GM21447 (cell line): ENCODE measurements at regions not wholly inside any gene's neighbourhood (a gene's known extent, or its start where the extent isn't known, plus 50 kb on each side); places are given as distances from the start of the nearest gene placed in this dataset.

Experiments used
- ATAC-seq: cut with Tn5 transposase; IDR thresholded peaks from one replicate; pipeline ENCODE4 v1.9.1; 2021; ENCODE audit not compliant: unreplicated experiment

DNA sequence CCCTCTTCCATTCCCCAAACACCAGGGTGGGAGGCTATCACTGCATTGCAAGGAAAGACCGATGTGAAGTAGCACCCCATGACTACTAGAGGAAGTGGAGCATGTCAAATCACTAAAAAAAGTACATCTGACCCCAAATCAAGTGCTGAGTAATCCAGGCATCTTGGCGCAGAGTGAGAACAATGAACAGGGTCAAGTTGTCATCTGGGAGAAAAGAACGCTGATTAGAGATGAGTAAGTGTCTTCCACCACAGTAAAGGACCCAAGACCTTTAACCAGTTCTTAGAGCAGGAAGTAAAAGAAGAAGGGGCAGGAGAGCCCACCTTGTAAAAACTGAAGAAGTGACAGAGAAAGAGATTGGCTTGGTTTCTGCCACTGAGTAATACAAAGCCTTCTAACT lies 75.0 kb upstream of the RAD23B start:
- no peak for ATAC-seq

- no peak for ATAC-seq
Observed at GRCh38 chr9:107210775-107211174, 72.3 kb upstream of the RAD23B start.

DNA sequence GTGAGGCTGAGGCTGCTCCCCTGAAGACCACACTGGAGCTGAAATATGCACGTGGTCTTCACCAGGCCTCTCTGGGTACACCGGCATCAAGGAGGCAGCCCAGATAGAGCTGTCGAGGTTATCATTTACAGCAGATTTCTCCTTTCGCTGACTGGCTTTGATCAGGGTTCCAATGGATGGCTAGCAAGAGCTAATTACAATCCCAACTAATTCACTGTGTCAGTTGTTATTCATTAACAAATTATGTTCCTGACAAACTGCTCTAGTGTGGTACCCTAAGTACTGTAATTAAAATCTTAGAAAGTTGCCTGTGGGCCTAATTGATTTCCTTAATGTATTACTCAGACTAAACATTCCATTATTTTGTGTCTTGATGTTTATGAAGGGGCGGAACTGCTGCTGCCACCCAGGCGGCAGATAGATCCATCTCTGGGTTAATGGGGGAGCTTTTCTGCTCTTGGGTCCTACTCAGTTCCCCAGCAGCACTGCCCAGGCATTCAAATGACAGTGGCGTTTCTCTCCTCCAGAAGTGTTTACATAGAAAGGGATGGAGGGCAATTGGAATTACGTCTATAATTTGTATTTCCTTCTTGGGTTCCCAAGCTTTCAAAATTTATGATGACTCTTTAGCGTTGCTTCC lies 71.7 kb upstream of the RAD23B start:
- ATAC-seq = no peak

GRCh38 chr9:107212613-107213012 lies 70.5 kb upstream of the RAD23B start:
- no peak for ATAC-seq

DNA sequence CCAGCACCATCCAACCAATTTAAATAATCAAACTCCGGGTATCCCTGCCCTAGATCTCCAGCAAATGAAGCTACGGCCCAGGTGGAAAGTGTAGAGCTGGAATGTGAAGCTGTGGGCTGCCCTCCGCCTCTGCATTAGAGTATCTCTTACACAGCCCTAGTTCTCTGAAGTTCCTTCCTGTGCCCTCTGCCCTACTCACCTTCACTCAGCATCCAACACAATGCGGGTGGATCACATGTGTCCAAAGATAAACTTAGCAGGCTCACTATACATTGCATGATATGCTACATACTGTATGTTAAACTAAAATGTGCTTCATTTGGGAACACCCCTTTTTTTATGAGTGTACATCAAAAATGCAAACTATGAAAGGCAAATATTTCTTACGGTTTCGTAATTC lies 70.0 kb upstream of the RAD23B start:
- ATAC-seq = peak; percentile 16

DNA sequence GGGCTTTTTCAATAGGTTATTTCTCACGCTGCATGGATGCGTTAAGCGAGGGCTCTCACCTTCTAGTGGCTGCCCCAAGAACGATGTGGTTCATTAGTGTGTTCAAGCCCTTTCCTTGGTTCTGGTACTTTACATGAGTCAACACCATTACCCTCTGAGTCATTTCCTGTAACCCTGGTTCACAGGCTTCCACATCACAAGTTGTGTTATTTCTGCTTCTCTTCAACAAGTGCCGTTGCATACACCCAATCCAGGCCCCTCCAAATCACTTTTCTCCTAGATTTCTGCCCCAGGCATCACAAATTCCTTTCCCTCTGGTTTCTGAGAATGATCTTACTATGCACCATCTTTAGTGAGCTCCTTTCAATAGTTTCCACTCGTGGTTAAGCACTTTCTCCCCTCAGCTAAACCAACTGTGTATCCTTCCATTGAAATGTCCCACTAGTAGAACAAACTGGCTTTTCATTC lies 69.5 kb upstream of the RAD23B start:
- peak; percentile 95 for ATAC-seq

DNA sequence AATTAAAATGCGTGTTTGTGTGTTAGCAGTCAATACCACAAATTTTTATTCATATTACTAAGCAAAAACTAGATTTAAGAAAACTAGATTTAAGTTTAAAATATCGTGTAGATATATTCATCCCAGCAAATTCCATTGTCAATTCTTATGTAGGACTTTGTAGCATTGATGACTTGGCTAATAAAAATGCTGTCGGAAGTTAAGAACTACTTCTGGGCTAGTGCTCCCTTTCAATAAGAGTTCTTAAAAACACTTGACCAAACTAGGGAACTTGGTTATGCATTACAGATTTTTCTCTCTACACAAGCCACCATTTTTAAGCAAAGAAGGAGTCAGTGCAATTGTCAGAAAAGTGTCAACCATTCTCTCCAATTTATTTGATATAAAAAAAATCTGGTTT lies 68.7 kb upstream of the RAD23B start:
- no peak for ATAC-seq

GRCh38 chr9:107214915-107215314 lies 68.2 kb upstream of the RAD23B start:
- ATAC-seq = no peak

GRCh38 chr9:107215381-107215780 lies 67.7 kb upstream of the RAD23B start:
- ATAC-seq = no peak

DNA sequence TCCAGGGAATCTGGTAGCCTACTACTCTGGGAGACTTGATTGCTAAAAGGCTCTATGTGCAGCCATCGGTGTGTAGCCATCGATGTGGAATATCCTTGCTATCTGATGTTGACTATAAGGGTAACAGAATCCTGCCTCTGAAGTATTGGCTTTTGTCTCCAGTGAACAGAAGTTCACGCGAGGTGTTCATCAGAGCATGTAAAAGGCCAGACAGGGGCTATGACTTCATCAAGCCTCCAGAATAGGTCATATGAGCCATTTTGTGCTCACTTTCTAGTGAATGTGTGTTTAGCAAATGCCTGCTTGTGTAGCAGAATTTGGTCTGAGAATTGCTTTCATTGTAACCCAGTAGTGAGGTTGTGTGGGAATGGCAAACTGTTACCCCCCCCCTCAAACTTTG lies 66.8 kb upstream of the RAD23B start:
- ATAC-seq = no peak

DNA sequence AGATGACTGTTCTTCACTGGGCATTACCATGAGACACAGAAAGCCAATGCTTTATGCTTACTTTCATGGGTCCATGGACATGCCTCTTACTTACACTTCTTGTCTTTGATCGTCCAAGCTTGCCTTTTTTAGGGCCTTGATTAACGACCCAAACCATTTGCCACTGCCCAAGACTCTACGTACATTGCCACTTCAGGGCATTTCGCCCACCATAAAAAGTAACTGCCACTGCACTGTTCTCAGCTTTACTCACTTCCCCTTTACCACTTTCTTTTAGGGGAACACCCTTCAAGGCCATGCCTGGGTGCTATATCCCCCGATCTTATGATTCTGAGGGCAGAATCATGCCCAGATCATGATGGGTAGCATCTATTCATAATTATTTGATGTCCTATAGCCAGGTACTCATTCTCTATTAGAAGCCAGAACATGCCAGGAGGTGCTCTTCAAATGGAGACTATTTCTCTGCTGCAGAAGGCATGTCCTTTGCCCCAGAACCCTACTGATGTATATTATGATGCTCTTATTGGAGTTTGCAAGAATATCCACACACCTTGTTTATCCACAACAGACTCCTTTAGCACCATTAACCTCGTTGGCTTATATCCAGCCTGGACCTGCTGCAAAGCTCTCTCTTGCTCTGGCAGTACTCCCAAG lies 64.1 kb upstream of the RAD23B start:
- peak; percentile 88 for ATAC-seq

DNA sequence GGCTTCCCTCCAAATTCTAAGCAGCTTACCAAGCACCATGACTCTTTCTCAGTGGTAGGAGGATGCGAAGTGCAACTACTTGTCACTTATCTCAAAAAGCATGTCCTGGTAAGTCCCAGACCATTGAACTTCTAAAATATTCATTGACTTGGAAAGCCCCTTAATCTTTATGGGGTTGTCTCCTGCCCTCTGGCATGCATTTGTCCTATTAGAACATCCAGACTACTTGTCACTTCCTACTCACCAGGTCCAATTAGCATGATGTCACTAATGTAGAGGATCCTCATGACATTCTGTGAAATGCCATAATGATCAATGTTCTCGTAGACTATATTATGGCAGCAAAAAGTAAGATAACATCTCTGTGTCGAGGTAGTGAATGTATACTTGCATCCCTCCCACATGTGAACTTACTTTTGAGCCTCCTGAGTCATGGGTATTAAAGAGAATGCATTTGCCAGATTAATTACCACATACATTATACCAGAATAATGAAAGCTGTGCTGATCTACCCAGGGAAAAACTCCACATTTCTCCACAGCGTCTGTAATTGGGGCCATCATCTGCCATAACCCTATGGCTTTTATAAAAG lies 63.5 kb upstream of the RAD23B start:
- peak; percentile 45 for ATAC-seq

GRCh38 chr9:107221321-107221720 lies 61.8 kb upstream of the RAD23B start:
- ATAC-seq = no peak

GRCh38 chr9:107222020-107222522 lies 61.0 kb upstream of the RAD23B start:
- ATAC-seq = no peak

DNA sequence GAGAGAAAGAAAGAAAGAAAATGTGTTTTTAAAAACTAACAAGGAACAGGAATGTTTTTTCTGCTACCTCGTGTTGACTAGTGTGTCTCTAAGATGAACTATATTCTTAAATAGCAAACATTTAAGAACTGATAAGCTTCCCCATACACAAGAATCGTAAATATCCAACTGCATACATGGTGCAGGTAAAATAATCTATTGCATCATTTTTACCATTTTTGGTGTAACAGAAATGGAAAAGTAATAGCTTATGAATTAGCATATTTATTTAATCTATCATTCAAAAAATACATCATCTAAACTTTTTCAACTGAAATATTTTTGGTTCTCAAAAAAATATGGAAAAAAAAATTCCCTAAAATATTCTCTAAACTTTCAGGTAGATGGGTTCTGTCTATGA lies 59.7 kb upstream of the RAD23B start:
- no peak for ATAC-seq

GRCh38 chr9:107224252-107224651 lies 58.8 kb upstream of the RAD23B start:
- ATAC-seq = no peak

GRCh38 chr9:107226421-107226820 lies 56.7 kb upstream of the RAD23B start:
- no peak for ATAC-seq

DNA sequence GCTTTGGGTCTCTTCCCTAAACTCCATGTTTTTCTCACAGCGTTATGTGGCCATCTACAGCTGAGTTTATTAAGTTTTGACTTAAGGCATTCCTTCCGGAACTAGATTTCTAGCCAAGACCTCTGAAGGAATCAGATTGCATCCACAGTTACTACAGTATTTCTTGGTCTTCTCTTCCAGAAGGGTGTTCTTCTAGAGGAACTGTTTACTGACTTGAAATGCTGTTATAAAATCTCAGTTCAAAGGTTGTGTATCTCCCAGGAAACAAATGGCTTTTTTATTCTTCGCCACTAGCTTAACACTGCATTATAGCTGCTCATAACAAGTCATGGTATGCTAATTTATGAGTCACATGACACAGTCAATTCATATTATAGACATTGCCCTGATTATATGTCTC lies 55.3 kb upstream of the RAD23B start:
- ATAC-seq = no peak

DNA sequence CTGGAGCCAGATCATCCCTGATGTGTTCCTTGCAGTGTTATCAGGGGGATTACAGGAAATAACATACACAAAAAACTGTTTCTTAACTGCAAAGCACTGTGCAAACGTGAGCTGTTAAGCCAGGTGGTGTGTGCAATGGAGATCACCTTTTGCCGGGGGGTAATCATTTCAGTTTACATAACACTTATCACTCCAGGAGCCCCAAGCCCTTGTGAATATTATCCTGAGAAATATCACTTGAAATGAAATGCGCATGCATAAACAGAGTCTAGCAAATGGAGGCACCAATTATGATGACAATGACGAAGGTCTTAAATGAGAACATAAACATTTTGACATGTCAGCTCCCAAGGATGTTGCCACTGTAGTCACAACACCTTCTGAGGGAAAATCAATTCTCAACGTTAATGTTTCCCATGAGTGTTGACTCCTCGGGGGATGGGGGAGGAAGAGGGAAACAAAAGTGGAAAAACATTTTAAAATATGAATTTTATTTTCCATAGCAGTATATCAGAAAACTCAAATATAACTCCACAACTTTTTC lies 54.5 kb upstream of the RAD23B start:
- ATAC-seq = no peak

DNA sequence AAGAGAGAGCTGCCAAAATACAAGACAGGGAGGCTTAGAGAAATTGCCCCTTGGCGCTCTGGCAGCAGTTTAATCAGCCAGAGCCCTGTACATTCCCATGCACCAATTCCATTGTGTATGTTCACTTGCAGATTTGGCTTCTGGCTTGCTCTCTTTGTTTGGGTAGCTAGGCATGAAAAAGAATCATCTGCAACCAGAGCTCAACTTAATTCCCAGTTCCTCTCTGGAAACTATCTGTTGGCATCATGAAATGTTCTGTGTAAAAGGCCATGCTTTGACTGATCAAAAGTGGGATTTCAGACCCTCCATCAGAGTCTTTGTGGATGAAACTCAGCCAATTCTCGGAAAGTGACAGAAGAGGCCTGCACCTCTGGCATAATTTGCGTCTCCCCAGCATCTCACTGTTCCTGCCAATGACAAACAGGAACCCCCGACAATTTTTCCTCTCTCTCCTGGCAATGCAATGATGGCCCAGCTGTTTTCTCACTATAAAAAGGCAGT lies 53.8 kb upstream of the RAD23B start:
- no peak for ATAC-seq
